ENCODE measurements at regions not wholly inside any gene's neighbourhood (a gene's known extent, or its start where the extent isn't known, plus 50 kb on each side); places are given as distances from the start of the nearest gene placed in this dataset.

GRCh38 chr14:44657696-44658388, 150.8 kb upstream of the FSCB start:
- peak; percentile 8 for DNase-seq (ENCODE audit: low read depth)
- TF ChIP-seq, protein P1, sequence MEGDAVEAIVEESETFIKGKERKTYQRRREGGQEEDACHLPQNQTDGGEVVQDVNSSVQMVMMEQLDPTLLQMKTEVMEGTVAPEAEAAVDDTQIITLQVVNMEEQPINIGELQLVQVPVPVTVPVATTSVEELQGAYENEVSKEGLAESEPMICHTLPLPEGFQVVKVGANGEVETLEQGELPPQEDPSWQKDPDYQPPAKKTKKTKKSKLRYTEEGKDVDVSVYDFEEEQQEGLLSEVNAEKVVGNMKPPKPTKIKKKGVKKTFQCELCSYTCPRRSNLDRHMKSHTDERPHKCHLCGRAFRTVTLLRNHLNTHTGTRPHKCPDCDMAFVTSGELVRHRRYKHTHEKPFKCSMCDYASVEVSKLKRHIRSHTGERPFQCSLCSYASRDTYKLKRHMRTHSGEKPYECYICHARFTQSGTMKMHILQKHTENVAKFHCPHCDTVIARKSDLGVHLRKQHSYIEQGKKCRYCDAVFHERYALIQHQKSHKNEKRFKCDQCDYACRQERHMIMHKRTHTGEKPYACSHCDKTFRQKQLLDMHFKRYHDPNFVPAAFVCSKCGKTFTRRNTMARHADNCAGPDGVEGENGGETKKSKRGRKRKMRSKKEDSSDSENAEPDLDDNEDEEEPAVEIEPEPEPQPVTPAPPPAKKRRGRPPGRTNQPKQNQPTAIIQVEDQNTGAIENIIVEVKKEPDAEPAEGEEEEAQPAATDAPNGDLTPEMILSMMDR (IDR thresholded peaks at IDR 0.05; ENCODE audit: control insufficient read depth, extremely low read depth, insufficient read depth): peak; percentile 67
- H3K4me3 ChIP-seq (ENCODE audit: low read depth, low read length): no peak overlapping the region

DNA sequence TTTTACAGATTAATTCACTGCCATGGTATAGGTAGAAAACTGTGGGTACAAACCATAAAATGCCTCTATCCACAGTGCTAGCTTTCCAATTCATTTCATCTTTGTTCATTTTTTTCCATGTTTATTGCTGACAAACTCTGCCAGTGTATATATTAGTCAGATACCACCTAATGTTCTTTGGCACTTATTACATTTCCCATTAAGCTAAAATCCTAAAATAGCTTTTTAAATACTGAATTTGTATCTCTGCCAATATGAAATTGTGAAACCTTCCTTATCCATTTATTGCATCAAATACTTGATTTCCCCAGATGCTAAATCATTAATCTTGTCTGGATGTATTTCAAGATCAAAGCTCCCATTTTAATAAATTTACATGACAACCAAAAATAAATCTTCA, 150.1 kb upstream of the FSCB start:
- TF ChIP-seq, protein P1 (IDR thresholded peaks at IDR 0.05; ENCODE audit: control insufficient read depth, extremely low read depth, insufficient read depth): no peak
- no peak overlapping the region for H3K4me3 ChIP-seq (ENCODE audit: low read depth, low read length)

DNA sequence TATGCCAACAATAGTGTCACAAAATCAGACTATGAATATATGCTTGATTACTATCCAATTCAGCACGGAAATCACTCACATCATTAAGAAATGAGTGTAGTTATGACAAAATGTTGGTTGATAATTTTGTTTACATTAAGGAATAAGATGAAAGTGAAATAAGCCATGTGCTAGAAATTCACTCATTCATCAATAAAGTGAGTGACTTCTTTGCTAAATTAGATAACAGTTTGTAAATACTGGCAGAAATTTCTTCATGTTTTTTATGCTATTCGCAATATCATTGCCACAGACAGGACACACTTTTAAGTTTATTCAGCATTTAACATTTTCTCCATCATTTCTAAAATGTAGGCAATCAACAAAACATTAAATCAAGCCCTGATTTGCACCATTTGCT, 147.5 kb upstream of the FSCB start:
- H3K4me3 ChIP-seq (ENCODE audit: low read depth, low read length): no peak overlapping the region
- no peak for DNase-seq (ENCODE audit: low read depth)
- TF ChIP-seq, protein P1 (IDR thresholded peaks at IDR 0.05; ENCODE audit: control insufficient read depth, extremely low read depth, insufficient read depth): no peak

More for the DNA sequence above, 150.1 kb upstream of the FSCB start:
- DNase-seq (ENCODE audit: low read depth): no peak

DNA sequence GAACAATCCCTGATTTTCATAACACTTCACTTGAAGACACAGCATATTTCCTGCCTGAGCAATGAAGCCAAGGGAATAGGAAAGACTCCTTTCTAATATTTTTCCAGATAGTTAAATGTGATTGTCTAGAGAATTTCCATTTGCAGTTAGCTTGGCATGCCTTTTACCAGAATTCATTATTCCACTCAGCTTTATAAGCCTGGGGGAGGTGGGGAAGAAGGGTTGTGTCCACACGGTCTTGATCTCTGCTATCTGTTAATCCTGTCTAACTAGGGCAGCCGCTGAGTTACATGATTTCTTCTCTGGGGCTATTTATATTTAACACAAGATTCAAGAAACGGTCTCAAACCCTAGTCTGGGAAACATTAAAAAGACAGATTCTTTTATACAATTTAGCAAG, 146.6 kb upstream of the FSCB start:
- TF ChIP-seq, protein P1 (IDR thresholded peaks at IDR 0.05; ENCODE audit: control insufficient read depth, extremely low read depth, insufficient read depth): no peak
- DNase-seq (ENCODE audit: low read depth): no peak
- H3K4me3 ChIP-seq (ENCODE audit: low read depth, low read length): no peak overlapping the region

- DNase-seq (ENCODE audit: low read depth): no peak
- no peak overlapping the region for H3K4me3 ChIP-seq (ENCODE audit: low read depth, low read length)
- TF ChIP-seq, protein P1 (IDR thresholded peaks at IDR 0.05; ENCODE audit: control insufficient read depth, extremely low read depth, insufficient read depth): no peak
These were observed 145.6 kb upstream of the FSCB start for GRCh38 chr14:44652640-44653039.

DNA sequence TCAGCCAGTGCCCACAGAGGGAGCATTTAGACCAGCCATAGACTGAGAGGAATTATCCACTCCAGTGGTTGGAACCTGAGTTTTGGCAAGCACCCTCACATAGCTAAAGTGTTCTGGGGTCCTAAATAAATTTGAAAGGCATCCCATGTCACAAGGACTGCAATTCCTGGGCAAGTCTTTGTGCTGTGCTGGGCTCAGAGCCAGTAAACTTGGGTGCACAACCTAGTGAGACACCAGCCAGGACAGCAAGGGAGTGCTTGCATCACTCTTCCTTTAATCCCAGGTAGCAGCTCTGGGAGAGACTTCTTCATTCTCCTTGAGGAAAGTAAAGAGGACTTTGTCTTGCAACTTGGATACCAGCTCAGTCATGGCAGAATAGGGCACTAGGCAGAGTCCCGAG, 142.0 kb upstream of the FSCB start:
- DNase-seq (ENCODE audit: low read depth): no peak
- TF ChIP-seq, protein P1 (IDR thresholded peaks at IDR 0.05; ENCODE audit: control insufficient read depth, extremely low read depth, insufficient read depth): no peak

DNA sequence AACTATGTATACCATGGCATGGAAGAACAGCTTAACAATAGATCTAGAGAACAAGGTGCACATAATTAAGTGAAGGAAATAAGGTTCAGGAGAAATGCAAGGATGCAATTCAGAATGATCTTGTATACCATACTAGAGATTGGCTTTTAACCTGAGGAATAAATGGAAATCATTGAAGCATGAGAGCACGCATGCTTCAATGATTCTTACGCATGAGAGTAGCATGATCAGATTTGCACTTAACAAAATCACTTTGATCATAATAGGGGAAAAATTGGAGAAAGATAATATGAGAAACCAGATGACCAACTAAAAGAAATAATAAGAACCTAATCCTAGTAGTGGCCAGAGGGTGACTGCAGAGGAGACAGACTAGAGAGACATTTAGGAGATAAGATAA, 133.3 kb upstream of the FSCB start:
- TF ChIP-seq, protein P1 (IDR thresholded peaks at IDR 0.05; ENCODE audit: control insufficient read depth, extremely low read depth, insufficient read depth): no peak
- H3K4me3 ChIP-seq (ENCODE audit: low read depth, low read length): no peak overlapping the region
- no peak for DNase-seq (ENCODE audit: low read depth)

More for the DNA sequence above, 142.0 kb upstream of the FSCB start:
- no peak overlapping the region for H3K4me3 ChIP-seq (ENCODE audit: low read depth, low read length)

Data from LNCaP clone FGC (cell line).